Mesendoderm (in vitro differentiated cells): ENCODE measurements at regions not wholly inside any gene's neighbourhood (a gene's known extent, or its start where the extent isn't known, plus 50 kb on each side); places are given as distances from the start of the nearest gene placed in this dataset.
A peak's percentile ranks its signal among the peaks of the same experiment; 100 is the strongest.

Experiments used
- DNase-seq: peaks from one replicate; pipeline ENCODE4 v3.0.0; 2013
- H2AK5ac ChIP-seq: 2 replicates; pipeline ENCODE4 v1.6.1; 2013; ENCODE audit warnings: low read length, inconsistent platforms
- H2BK120ac ChIP-seq: 2 replicates; pipeline ENCODE4 v1.6.1; 2013; ENCODE audit warnings: low read depth, mild to moderate bottlenecking, low read length, moderate library complexity, mixed read lengths
- H2BK15ac ChIP-seq: replicated peaks from 2 replicates; pipeline ENCODE4 v1.6.1; 2013; ENCODE audit warnings: low read depth, mild to moderate bottlenecking, moderate library complexity
- H2BK5ac ChIP-seq: 2 replicates; pipeline ENCODE4 v1.6.1; 2013; ENCODE audit warnings: low read length, inconsistent platforms
- H3K18ac ChIP-seq: 2 replicates; pipeline ENCODE4 v1.6.1; 2013; ENCODE audit warnings: mild to moderate bottlenecking, low read length, mixed read lengths
- H3K23ac ChIP-seq: one replicate; pipeline ENCODE4 v1.6.1; 2013; ENCODE audit warnings: low read length
- H3K27ac ChIP-seq: 2 replicates; pipeline ENCODE4 v1.5.1; 2013; ENCODE audit warnings: low read depth, mild to moderate bottlenecking, inconsistent platforms, low read length, moderate library complexity
- H3K27me3 ChIP-seq: 2 replicates; pipeline ENCODE4 v1.6.1; 2013; ENCODE audit warnings: low read length, control low read depth, mild to moderate bottlenecking, inconsistent platforms; ENCODE audit not compliant: insufficient read depth, poor library complexity
- H3K36me3 ChIP-seq: 2 replicates; pipeline ENCODE4 v1.6.1; 2013; ENCODE audit warnings: low read length, inconsistent platforms; ENCODE audit not compliant: control insufficient read depth, insufficient read depth
- H3K4ac ChIP-seq: one replicate; pipeline ENCODE4 v1.6.1; 2013; ENCODE audit warnings: low read depth, mild to moderate bottlenecking, low read length, moderate library complexity
- H3K4me1 ChIP-seq: 2 replicates; pipeline ENCODE4 v1.6.1; 2013; ENCODE audit warnings: low read depth, low read length, inconsistent platforms; ENCODE audit not compliant: control insufficient read depth
- H3K4me2 ChIP-seq: 2 replicates; pipeline ENCODE4 v1.6.1; 2013; ENCODE audit warnings: low read length
- H3K4me3 ChIP-seq: 2 replicates; pipeline ENCODE4 v1.5.1; 2013; ENCODE audit warnings: mild to moderate bottlenecking, low read length
- H3K56ac ChIP-seq: one replicate; pipeline ENCODE4 v1.6.1; 2013; ENCODE audit warnings: low read length
- H3K79me1 ChIP-seq: 2 replicates; pipeline ENCODE4 v1.6.1; 2013; ENCODE audit warnings: low read length, inconsistent platforms
- H3K79me2 ChIP-seq: 2 replicates; pipeline ENCODE4 v1.6.1; 2013; ENCODE audit warnings: mild to moderate bottlenecking, low read length; ENCODE audit not compliant: control insufficient read depth, insufficient read depth
- H3K9ac ChIP-seq: 2 replicates; pipeline ENCODE4 v1.6.1; 2013; ENCODE audit warnings: low read length, inconsistent platforms
- H4K5ac ChIP-seq: one replicate; pipeline ENCODE4 v1.6.1; 2013; ENCODE audit warnings: low read length
- H4K8ac ChIP-seq: one replicate; pipeline ENCODE4 v1.6.1; 2013; ENCODE audit warnings: low read depth, mild to moderate bottlenecking, control low read depth, low read length, moderate library complexity
- WGBS: extraction: QIAGEN DNeasy Blood & Tissue Kit; methylation state at CpG from one replicate; pipeline ENCODE4 v1.1.7; 2013; ENCODE audit warnings: low lambda C conversion rate, missing lambda C conversion rate; ENCODE audit not compliant: insufficient coverage; ENCODE audit errors: extremely low coverage; 5-methylcytosine and 5-hydroxymethylcytosine counted together

DNA sequence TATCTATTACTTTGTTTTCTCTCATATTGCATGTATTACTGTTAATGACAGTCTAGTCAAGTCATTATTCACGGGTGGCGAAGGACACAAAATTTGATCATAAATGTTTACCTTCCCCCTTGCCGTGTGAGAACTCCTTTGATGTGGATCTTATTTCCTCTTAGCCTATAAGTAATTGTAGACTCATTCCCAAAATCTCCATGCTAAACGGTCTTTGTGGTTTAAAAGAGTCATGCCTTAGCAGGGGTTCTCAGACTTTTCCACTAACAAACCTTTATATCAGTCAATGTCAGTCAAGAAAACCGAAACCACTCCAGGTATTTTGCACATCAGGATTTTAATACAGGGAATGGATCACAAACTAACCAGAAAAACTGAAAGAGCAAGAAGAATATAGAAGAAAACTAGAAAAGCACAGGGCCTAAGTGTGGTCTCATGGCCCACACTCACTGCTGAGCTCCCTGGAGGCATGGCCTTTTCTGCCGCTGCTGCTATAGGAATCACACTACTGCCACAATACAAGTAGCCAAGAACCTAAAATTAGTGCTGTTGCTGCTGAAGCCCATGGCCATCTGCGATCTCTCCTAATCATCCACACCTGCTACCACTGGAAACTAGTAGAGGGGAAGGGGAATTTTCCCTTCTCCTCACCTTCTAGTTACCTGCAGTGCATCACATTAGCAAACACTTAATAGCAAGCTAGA, 186.0 kb upstream of the POU3F2 start:
- Histone ChIP-seq H3K9ac (no peak overlapping the region), H2BK5ac (no peak overlapping the region), H3K18ac (no peak overlapping the region), H2AK5ac (no peak overlapping the region), H3K56ac (no peak overlapping the region), H3K79me2 (no peaks in the 10 kb centered on the region), H4K5ac (no peak overlapping the region), H3K4me3 (no peak overlapping the region), H2BK120ac (no peak overlapping the region), H3K27ac (no peak overlapping the region), H3K4me1 (no peaks in the 10 kb centered on the region), H3K79me1 (no peaks in the 10 kb centered on the region), H2BK15ac (no peak overlapping the region), H3K4ac (no peak overlapping the region), H4K8ac (no peak overlapping the region), H3K27me3 (no peaks in the 10 kb centered on the region), H3K4me2 (no peak overlapping the region), H3K36me3 (no peaks in the 10 kb centered on the region), H3K23ac (no peak overlapping the region)
- DNase-seq, result no peak
- WGBS, result no CpG with 5 or more reads among the region's 7 CpGs

DNA sequence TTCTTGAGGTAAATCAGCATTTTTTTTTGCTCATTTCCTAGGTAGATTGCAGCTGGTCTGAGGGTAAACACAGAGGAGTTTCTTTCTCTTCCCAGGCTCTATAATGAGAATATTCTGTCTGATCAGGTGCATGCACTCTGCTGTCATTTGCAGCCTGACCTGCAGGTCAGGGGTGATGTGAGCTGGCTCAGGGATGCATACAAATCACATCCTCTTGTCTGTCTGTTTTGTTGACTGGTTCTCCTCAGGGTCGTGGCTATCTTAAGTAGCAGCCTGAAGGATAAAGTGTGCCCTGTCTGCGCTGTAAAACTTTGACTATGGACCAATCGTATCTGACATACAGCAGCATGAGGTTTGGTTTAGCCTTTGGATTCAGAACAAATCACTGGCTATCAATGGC, 183.4 kb upstream of the POU3F2 start:
- Histone ChIP-seq H3K23ac (no peak overlapping the region), H3K9ac (no peak overlapping the region), H3K79me1 (no peaks in the 10 kb centered on the region), H2BK15ac (no peak overlapping the region), H3K36me3 (no peaks in the 10 kb centered on the region), H2BK5ac (no peak overlapping the region), H3K4ac (no peak overlapping the region), H3K27me3 (no peaks in the 10 kb centered on the region), H3K27ac (no peak overlapping the region), H2AK5ac (no peak overlapping the region), H4K8ac (no peak overlapping the region), H3K4me1 (no peaks in the 10 kb centered on the region), H4K5ac (no peak overlapping the region), H3K18ac (no peak overlapping the region), H3K79me2 (no peaks in the 10 kb centered on the region), H3K4me3 (no peak overlapping the region), H3K56ac (no peak overlapping the region), H2BK120ac (no peak overlapping the region), H3K4me2 (no peak overlapping the region)
- no CpG with 5 or more reads among the region's 3 CpGs for WGBS
- no peak for DNase-seq

DNA sequence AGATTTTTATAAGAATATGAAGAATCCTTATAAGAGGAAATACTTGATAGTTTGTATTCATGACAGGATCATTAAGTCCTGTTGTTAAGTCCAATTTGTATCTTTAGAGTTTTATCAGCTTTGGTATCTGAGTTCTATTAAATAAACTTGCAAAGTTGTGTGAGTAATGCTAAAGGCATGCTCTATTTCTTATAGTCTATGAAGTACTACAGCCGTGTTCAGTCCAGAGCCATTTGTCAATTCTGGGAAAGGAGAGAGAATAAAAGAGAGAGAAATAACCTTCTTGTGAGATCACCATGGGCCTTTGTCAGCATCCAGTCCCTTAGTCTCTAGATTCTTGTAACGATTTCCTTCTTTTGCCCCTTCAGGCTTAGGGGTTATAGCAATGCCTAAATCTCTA, 181.2 kb upstream of the POU3F2 start:
- Histone ChIP-seq H3K79me2 (no peaks in the 10 kb centered on the region), H3K27ac (no peak overlapping the region), H4K5ac (no peak overlapping the region), H2AK5ac (no peak overlapping the region), H2BK15ac (no peak overlapping the region), H4K8ac (no peak overlapping the region), H3K18ac (no peak overlapping the region), H3K79me1 (no peaks in the 10 kb centered on the region), H3K4me2 (no peak overlapping the region), H3K9ac (no peak overlapping the region), H3K27me3 (no peaks in the 10 kb centered on the region), H3K36me3 (no peaks in the 10 kb centered on the region), H3K4me1 (no peaks in the 10 kb centered on the region), H3K4me3 (no peak overlapping the region), H2BK120ac (no peak overlapping the region), H3K23ac (no peak overlapping the region), H2BK5ac (no peak overlapping the region), H3K56ac (no peak overlapping the region), H3K4ac (no peak overlapping the region)
- WGBS, result no CpG with 5 or more reads among the region's 2 CpGs
- DNase-seq, result no peak

DNA sequence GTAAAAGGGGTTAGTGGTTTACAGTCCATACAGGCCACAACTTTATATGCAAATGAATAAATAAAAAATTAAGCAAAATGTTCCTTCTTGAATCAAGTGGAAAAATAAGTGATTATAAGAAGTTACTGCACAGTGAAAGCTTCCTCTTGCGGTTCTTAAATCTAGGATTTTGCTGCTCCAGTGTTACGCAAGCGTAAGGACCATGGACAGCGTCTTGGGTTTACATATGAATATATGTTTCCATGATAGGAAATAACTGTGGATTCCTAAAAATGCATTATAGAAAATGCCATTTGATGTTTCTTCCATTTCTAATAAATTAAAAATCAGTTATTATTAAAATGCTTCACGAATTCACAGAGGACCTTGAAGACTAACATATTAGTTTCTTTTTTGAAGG, 176.6 kb upstream of the POU3F2 start:
- no peaks in the 10 kb centered on the region for H3K36me3 ChIP-seq

DNA sequence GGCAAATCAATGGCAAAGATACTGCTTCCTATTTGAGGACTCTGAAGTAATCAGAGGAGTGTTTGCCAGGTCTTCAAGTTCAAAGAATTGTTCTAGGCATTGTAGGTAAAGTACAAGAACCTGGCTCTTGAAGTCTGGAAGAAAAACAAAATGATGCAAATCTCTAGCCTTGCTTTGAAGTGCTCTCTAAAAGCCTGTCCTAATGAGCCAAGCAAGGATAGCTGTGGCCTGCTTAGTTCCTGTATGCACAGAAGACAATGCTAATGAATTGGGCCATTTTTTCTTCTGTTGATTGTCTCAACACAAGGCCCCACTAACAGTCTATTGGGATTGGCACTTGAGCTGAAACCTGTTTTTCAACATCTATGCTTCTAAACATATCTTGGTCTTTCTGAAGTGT, 165.0 kb upstream of the POU3F2 start:
- H3K79me1 ChIP-seq, result no peaks in the 10 kb centered on the region

More for the DNA sequence above, 176.6 kb upstream of the POU3F2 start:
- peak; percentile 49 for DNase-seq
- no peak overlapping the region for H2BK15ac ChIP-seq
- no peak overlapping the region for H3K27ac ChIP-seq
- no peak overlapping the region for H3K4me2 ChIP-seq
- H4K8ac ChIP-seq, result no peak overlapping the region
- H3K9ac ChIP-seq, result no peak overlapping the region
- no peak overlapping the region for H3K23ac ChIP-seq
- no peak overlapping the region for H2BK120ac ChIP-seq
- H3K18ac ChIP-seq, result no peak overlapping the region
- no peaks in the 10 kb centered on the region for H3K79me2 ChIP-seq
- H3K27me3 ChIP-seq, result no peaks in the 10 kb centered on the region
- no peak overlapping the region for H3K4me3 ChIP-seq
- no peak overlapping the region for H3K4ac ChIP-seq
- no peaks in the 10 kb centered on the region for H3K4me1 ChIP-seq
- no peaks in the 10 kb centered on the region for H3K79me1 ChIP-seq
- H3K56ac ChIP-seq, result no peak overlapping the region
- no peak overlapping the region for H2BK5ac ChIP-seq
- no peak overlapping the region for H2AK5ac ChIP-seq
- WGBS, result no CpG with 5 or more reads among the region's 5 CpGs
- no peak overlapping the region for H4K5ac ChIP-seq

More for the DNA sequence above, 165.0 kb upstream of the POU3F2 start:
- Histone ChIP-seq H3K36me3 (no peaks in the 10 kb centered on the region), H3K79me2 (no peaks in the 10 kb centered on the region), H3K27me3 (no peaks in the 10 kb centered on the region), H3K4me1 (no peaks in the 10 kb centered on the region), H3K4me2 (no peak overlapping the region), H2AK5ac (no peak overlapping the region), H3K4me3 (no peak overlapping the region), H3K4ac (no peak overlapping the region), H3K27ac (no peak overlapping the region), H2BK120ac (no peak overlapping the region), H3K56ac (no peak overlapping the region), H4K5ac (no peak overlapping the region), H3K18ac (no peak overlapping the region), H4K8ac (no peak overlapping the region), H2BK5ac (no peak overlapping the region), H3K23ac (no peak overlapping the region), H2BK15ac (no peak overlapping the region), H3K9ac (no peak overlapping the region)
- peak; percentile 49 for DNase-seq
